GM12878 (cell line): ENCODE measurements at regions not wholly inside any gene's neighbourhood (a gene's known extent, or its start where the extent isn't known, plus 50 kb on each side); places are given as distances from the start of the nearest gene placed in this dataset.
A peak's percentile ranks its signal among the peaks of the same experiment; 100 is the strongest.

Source experiments
- NFYB ChIP-seq: IDR thresholded peaks from 2 replicates; pipeline ENCODE4 v1.6.1; 2011; ENCODE audit warnings: low read depth, mild to moderate bottlenecking, low read length, improper control_type of control experiment, moderate library complexity; ENCODE audit not compliant: insufficient read depth
- RCOR1 ChIP-seq: conservative IDR thresholded peaks from 2 replicates; pipeline ENCODE4 v1.6.1; 2012; ENCODE audit warnings: low read depth, low read length, improper control_type of control experiment
- RUNX3 ChIP-seq: IDR thresholded peaks from 2 replicates; pipeline ENCODE4 v1.6.1; 2012; ENCODE audit warnings: low read length, inconsistent platforms
- SMC3 ChIP-seq: IDR thresholded peaks from 2 replicates; pipeline ENCODE4 v1.6.1; 2011; ENCODE audit warnings: low read length, improper control_type of control experiment, borderline replicate concordance
- TAF1 ChIP-seq: IDR thresholded peaks from 2 replicates; pipeline ENCODE4 v1.6.1; 2011; ENCODE audit warnings: mild to moderate bottlenecking, low read depth, low read length, borderline replicate concordance
- ZNF24 ChIP-seq: fragments of 450-650 bp; IDR thresholded peaks from 2 replicates; pipeline ENCODE4 v1.6.1; 2017; ENCODE audit warnings: antibody characterized with exemption, mild to moderate bottlenecking
- TF ChIP-seq, protein P1 (sequence below): IDR thresholded peaks from 2 replicates; pipeline ENCODE4 v1.6.1; 2012; ENCODE audit warnings: low read length, inconsistent platforms
- TF ChIP-seq, protein P2 (sequence below): fragments of 450-650 bp; IDR thresholded peaks from 2 replicates; pipeline ENCODE4 v1.6.1; 2017; ENCODE audit warnings: mild to moderate bottlenecking
- TF ChIP-seq, protein P3 (sequence below): IDR thresholded peaks from 2 replicates; pipeline ENCODE4 v1.6.1; 2011; ENCODE audit warnings: borderline replicate concordance, low read depth, mild to moderate bottlenecking, moderate library complexity, mixed read lengths, low read length; ENCODE audit not compliant: insufficient read depth; ENCODE audit errors: extremely low read length

DNA sequence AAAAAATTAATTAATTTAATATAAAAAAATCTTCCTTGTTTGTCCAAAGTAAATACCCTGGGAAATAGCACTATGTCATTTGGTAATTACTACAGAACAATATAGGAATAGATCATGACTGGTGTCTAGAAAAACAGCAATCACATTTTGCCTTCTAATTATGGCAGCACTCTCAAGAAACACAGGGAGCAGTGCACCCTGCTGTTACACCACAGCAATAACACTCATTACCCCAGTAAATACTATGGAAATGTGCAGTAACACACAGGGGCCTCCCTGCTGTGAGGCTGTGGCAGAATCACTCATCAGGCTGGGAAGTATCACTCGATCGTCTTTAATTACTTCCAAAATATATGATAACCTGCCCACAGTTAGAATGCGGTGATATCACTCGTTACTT, 646.0 kb downstream of the TUSC7 start (continued):
- TF ChIP-seq, protein P1, sequence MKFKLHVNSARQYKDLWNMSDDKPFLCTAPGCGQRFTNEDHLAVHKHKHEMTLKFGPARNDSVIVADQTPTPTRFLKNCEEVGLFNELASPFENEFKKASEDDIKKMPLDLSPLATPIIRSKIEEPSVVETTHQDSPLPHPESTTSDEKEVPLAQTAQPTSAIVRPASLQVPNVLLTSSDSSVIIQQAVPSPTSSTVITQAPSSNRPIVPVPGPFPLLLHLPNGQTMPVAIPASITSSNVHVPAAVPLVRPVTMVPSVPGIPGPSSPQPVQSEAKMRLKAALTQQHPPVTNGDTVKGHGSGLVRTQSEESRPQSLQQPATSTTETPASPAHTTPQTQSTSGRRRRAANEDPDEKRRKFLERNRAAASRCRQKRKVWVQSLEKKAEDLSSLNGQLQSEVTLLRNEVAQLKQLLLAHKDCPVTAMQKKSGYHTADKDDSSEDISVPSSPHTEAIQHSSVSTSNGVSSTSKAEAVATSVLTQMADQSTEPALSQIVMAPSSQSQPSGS: no peak
- TF ChIP-seq RCOR1 (no peak), ZNF24 (no peak), RUNX3 (no peak), TAF1 (no peak), NFYB (no peak), SMC3 (peak; percentile 63; the same call in 1 of the 2 replicates)
- TF ChIP-seq, protein P2, sequence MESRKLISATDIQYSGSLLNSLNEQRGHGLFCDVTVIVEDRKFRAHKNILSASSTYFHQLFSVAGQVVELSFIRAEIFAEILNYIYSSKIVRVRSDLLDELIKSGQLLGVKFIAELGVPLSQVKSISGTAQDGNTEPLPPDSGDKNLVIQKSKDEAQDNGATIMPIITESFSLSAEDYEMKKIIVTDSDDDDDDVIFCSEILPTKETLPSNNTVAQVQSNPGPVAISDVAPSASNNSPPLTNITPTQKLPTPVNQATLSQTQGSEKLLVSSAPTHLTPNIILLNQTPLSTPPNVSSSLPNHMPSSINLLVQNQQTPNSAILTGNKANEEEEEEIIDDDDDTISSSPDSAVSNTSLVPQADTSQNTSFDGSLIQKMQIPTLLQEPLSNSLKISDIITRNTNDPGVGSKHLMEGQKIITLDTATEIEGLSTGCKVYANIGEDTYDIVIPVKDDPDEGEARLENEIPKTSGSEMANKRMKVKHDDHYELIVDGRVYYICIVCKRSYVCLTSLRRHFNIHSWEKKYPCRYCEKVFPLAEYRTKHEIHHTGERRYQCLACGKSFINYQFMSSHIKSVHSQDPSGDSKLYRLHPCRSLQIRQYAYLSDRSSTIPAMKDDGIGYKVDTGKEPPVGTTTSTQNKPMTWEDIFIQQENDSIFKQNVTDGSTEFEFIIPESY: no peak
- TF ChIP-seq, protein P3, sequence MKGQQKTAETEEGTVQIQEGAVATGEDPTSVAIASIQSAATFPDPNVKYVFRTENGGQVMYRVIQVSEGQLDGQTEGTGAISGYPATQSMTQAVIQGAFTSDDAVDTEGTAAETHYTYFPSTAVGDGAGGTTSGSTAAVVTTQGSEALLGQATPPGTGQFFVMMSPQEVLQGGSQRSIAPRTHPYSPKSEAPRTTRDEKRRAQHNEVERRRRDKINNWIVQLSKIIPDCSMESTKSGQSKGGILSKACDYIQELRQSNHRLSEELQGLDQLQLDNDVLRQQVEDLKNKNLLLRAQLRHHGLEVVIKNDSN: no peak
